ENCODE measurements at regions not wholly inside any gene's neighbourhood (a gene's known extent, or its start where the extent isn't known, plus 50 kb on each side); places are given as distances from the start of the nearest gene placed in this dataset.

DNA sequence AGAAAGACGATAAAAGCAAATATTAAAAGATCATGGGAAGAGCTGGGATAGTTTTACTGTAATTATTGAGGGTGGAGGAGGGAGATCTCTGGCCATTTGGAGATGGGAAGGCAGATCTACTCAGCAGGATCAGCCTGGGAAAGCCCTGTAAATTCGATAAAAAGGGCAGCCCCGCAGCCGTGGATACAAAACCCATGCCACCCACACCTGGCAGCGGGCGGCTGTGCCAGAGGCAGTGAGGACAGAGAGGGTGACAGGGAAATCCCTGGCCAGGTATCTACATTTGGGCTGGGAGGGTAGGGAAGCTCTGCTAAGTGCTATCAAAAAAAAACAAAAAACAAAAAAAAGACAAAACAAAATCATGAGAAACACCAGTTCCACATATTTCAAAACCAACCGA lies 379.2 kb upstream of the IRX1 start:
- TF ChIP-seq, protein P1, sequence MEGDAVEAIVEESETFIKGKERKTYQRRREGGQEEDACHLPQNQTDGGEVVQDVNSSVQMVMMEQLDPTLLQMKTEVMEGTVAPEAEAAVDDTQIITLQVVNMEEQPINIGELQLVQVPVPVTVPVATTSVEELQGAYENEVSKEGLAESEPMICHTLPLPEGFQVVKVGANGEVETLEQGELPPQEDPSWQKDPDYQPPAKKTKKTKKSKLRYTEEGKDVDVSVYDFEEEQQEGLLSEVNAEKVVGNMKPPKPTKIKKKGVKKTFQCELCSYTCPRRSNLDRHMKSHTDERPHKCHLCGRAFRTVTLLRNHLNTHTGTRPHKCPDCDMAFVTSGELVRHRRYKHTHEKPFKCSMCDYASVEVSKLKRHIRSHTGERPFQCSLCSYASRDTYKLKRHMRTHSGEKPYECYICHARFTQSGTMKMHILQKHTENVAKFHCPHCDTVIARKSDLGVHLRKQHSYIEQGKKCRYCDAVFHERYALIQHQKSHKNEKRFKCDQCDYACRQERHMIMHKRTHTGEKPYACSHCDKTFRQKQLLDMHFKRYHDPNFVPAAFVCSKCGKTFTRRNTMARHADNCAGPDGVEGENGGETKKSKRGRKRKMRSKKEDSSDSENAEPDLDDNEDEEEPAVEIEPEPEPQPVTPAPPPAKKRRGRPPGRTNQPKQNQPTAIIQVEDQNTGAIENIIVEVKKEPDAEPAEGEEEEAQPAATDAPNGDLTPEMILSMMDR (conservative IDR thresholded peaks at IDR 0.05 in 1 of 2, IDR thresholded peaks at IDR 0.05 in 1 of 2; ENCODE audit: low read depth in 1 of 2, low read length in 2 of 2) = no peak
- TF ChIP-seq EZH2 (IDR thresholded peaks at IDR 0.05; ENCODE audit: low read length, missing control alignments) = no peak
